Putamen (tissue), 1 donor: ENCODE measurements at regions not wholly inside any gene's neighbourhood (a gene's known extent, or its start where the extent isn't known, plus 50 kb on each side); places are given as distances from the start of the nearest gene placed in this dataset.

ENCODE experiments used
- DNase-seq: peaks from one replicate; pipeline ENCODE4 v3.0.0-alpha.2; 2016; ENCODE audit warnings: low spot score

- no peak for DNase-seq
These were observed 184.1 kb upstream of the GMDS start for GRCh38 chr6:2429460-2429859.

GRCh38 chr6:2429032-2429431 is 183.6 kb upstream of the GMDS start:
- no peak for DNase-seq

- no peak for DNase-seq
These were observed 181.3 kb upstream of the GMDS start for GRCh38 chr6:2426561-2427340.

GRCh38 chr6:2416128-2416712 is 170.8 kb upstream of the GMDS start:
- DNase-seq = no peak

GRCh38 chr6:2414885-2415547 is 169.6 kb upstream of the GMDS start:
- DNase-seq = no peak

GRCh38 chr6:2412731-2413130 is 167.3 kb upstream of the GMDS start:
- DNase-seq = no peak

- DNase-seq = no peak
These were observed 165.4 kb upstream of the GMDS start for GRCh38 chr6:2410656-2411380.

- no peak for DNase-seq
These were observed 162.1 kb upstream of the GMDS start for GRCh38 chr6:2407525-2407924.

GRCh38 chr6:2404211-2404929 is 159.0 kb upstream of the GMDS start:
- no peak for DNase-seq

GRCh38 chr6:2403546-2403945 is 158.1 kb upstream of the GMDS start:
- DNase-seq = no peak

- DNase-seq = no peak
These were observed 151.6 kb upstream of the GMDS start for GRCh38 chr6:2396846-2397630.

- no peak for DNase-seq
These were observed 150.7 kb upstream of the GMDS start for GRCh38 chr6:2396042-2396657.

GRCh38 chr6:2388554-2389324 is 143.3 kb upstream of the GMDS start:
- no peak for DNase-seq

GRCh38 chr6:2387445-2387844 is 142.0 kb upstream of the GMDS start:
- no peak for DNase-seq

- DNase-seq = no peak
These were observed 140.1 kb upstream of the GMDS start for GRCh38 chr6:2385471-2385983.

- no peak for DNase-seq
These were observed 139.1 kb upstream of the GMDS start for GRCh38 chr6:2384528-2384927.

GRCh38 chr6:2381872-2382661 is 136.7 kb upstream of the GMDS start:
- no peak for DNase-seq

- no peak for DNase-seq
These were observed 133.7 kb upstream of the GMDS start for GRCh38 chr6:2378891-2379652.
